ENCODE measurements at regions not wholly inside any gene's neighbourhood (a gene's known extent, or its start where the extent isn't known, plus 50 kb on each side); places are given as distances from the start of the nearest gene placed in this dataset.

GRCh38 chr22:19578180-19579004 is 54.2 kb upstream of the CLDN5 start:
- no peaks in the 10 kb centered on the region for H3K27me3 ChIP-seq (ENCODE audit: low read depth, low read length)
- H3K9ac ChIP-seq (ENCODE audit: low read length): no peak overlapping the region
- no peaks in the 10 kb centered on the region for H3K36me3 ChIP-seq (replicated peaks; ENCODE audit: low read depth, low read length)
- peaks cover 25% of the 10 kb centered on the region for H3K4me1 ChIP-seq (ENCODE audit: low read length)
- no peak overlapping the region for H2AFZ ChIP-seq (ENCODE audit: low read depth, low read length)
- H3K27ac ChIP-seq (ENCODE audit: low read length): no peak overlapping the region
- no peaks in the 10 kb centered on the region for H3K79me2 ChIP-seq (ENCODE audit: low read length)
- no peak overlapping the region for H3K4me3 ChIP-seq (ENCODE audit: low read length)
- TF ChIP-seq CTCF (IDR thresholded peaks at IDR 0.05; ENCODE audit: low read depth, low read length) (no peak), EZH2phosphoT487 (IDR thresholded peaks at IDR 0.05; ENCODE audit: low read depth) (no peak)
- H4K20me1 ChIP-seq (ENCODE audit: insufficient read depth, low read length): no peaks in the 10 kb centered on the region
- H3K9me3 ChIP-seq (ENCODE audit: insufficient read depth, low read length): no peaks in the 10 kb centered on the region
- H3K4me2 ChIP-seq (ENCODE audit: low read length): no peak overlapping the region

- Histone ChIP-seq H3K4me2 (ENCODE audit: low read length) (peak overlapping the region; percentile 46), H2AFZ (ENCODE audit: low read depth, low read length) (peak overlapping the region; percentile 52), H3K4me1 (ENCODE audit: low read length) (peaks cover 25% of the 10 kb centered on the region), H3K27ac (ENCODE audit: low read length) (no peak overlapping the region), H3K9me3 (ENCODE audit: insufficient read depth, low read length) (no peaks in the 10 kb centered on the region), H4K20me1 (ENCODE audit: insufficient read depth, low read length) (no peaks in the 10 kb centered on the region), H3K36me3 (replicated peaks; ENCODE audit: low read depth, low read length) (no peaks in the 10 kb centered on the region), H3K27me3 (ENCODE audit: low read depth, low read length) (no peaks in the 10 kb centered on the region), H3K79me2 (ENCODE audit: low read length) (no peaks in the 10 kb centered on the region), H3K4me3 (ENCODE audit: low read length) (no peak overlapping the region), H3K9ac (ENCODE audit: low read length) (no peak overlapping the region)
- no peak for TF ChIP-seq EZH2phosphoT487 (IDR thresholded peaks at IDR 0.05; ENCODE audit: low read depth)
- no peak for TF ChIP-seq CTCF (IDR thresholded peaks at IDR 0.05; ENCODE audit: low read depth, low read length)
Observed at GRCh38 chr22:19579115-19579811, 55.1 kb upstream of the CLDN5 start.

GRCh38 chr22:19579880-19580279 is 55.7 kb upstream of the CLDN5 start:
- Histone ChIP-seq H3K79me2 (ENCODE audit: low read length) (no peaks in the 10 kb centered on the region), H3K4me1 (ENCODE audit: low read length) (peaks cover 25% of the 10 kb centered on the region), H3K4me3 (ENCODE audit: low read length) (peak overlapping the region; percentile 20; the same call in 1 of the 2 replicates), H3K9ac (ENCODE audit: low read length) (peak overlapping the region; percentile 1; the same call in 1 of the 2 replicates), H3K27me3 (ENCODE audit: low read depth, low read length) (no peaks in the 10 kb centered on the region), H4K20me1 (ENCODE audit: insufficient read depth, low read length) (no peaks in the 10 kb centered on the region), H2AFZ (ENCODE audit: low read depth, low read length) (peak overlapping the region; percentile 52), H3K27ac (ENCODE audit: low read length) (no peak overlapping the region), H3K4me2 (ENCODE audit: low read length) (peak overlapping the region; percentile 46), H3K9me3 (ENCODE audit: insufficient read depth, low read length) (no peaks in the 10 kb centered on the region), H3K36me3 (replicated peaks; ENCODE audit: low read depth, low read length) (no peaks in the 10 kb centered on the region)
- TF ChIP-seq EZH2phosphoT487 (IDR thresholded peaks at IDR 0.05; ENCODE audit: low read depth): no peak
- TF ChIP-seq CTCF (IDR thresholded peaks at IDR 0.05; ENCODE audit: low read depth, low read length): no peak

- TF ChIP-seq EZH2phosphoT487 (IDR thresholded peaks at IDR 0.05; ENCODE audit: low read depth): no peak
- no peak overlapping the region for H3K27ac ChIP-seq (ENCODE audit: low read length)
- peak overlapping the region; percentile 20; the same call in 1 of the 2 replicates for H3K4me3 ChIP-seq (ENCODE audit: low read length)
- H3K27me3 ChIP-seq (ENCODE audit: low read depth, low read length): no peaks in the 10 kb centered on the region
- H3K4me1 ChIP-seq (ENCODE audit: low read length): peaks cover 25% of the 10 kb centered on the region
- no peaks in the 10 kb centered on the region for H3K36me3 ChIP-seq (replicated peaks; ENCODE audit: low read depth, low read length)
- H3K4me2 ChIP-seq (ENCODE audit: low read length): peak overlapping the region; percentile 46
- H3K79me2 ChIP-seq (ENCODE audit: low read length): no peaks in the 10 kb centered on the region
- no peak overlapping the region for H3K9ac ChIP-seq (ENCODE audit: low read length)
- no peaks in the 10 kb centered on the region for H3K9me3 ChIP-seq (ENCODE audit: insufficient read depth, low read length)
- no peaks in the 10 kb centered on the region for H4K20me1 ChIP-seq (ENCODE audit: insufficient read depth, low read length)
- H2AFZ ChIP-seq (ENCODE audit: low read depth, low read length): peak overlapping the region; percentile 52
Observed at GRCh38 chr22:19580291-19580890, 56.2 kb upstream of the CLDN5 start.
